ENCODE measurements at regions not wholly inside any gene's neighbourhood (a gene's known extent, or its start where the extent isn't known, plus 50 kb on each side); places are given as distances from the start of the nearest gene placed in this dataset.

DNA sequence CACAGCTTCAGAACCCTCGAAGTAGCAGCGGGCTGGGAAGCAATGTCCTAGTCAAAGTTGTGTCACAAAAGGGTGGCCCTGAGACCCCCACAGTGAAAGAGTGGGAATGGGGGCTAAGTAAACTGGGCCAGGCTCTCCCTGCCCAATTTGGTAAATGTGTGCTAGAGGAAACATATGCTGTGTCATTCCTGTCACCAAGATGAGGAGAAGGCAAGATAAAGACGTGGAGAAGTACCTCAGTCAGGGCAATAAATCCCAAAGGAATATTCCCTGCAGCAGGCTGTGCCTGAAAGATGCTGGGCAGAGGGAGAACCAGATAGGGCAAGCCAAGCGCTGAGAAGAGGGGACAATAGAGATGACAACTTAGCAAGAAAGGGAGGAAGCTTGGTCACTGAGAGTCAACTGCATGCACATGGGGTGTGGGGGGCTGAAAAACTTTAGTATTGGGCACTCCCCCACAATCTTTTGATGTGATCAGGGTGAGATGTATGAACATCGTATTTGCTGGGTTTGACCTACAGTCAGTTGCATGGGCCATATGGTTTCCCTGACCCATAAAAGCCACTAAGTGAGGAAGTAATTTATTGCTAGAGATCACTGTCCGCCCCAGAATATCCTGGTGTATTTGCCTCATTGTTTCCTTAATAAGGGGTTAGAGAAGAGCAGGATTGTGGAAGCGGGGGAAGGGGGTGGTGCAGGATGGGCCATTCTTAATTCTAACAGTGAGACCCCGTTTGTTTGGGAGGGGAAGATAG is 49.9 kb upstream of the CXCR4 start:
- peak overlapping the region in 2 of 3 donors; percentile 55 to 77 for H3K27ac Mint-ChIP-seq
- H3K4me3 Mint-ChIP-seq: no peak overlapping the region
- H3K27me3 Mint-ChIP-seq: peaks cover 1% of the 10 kb centered on the region

More for the DNA sequence above, 49.9 kb upstream of the CXCR4 start:
- Mint-ChIP-seq H3K36me3 (peaks cover 6% of the 10 kb centered on the region), H3K4me1 (peaks cover 7 to 15% (median 10%) of the 10 kb centered on the region in 3 donors), H3K9me3 (peaks cover 0 to 2% (median 0%) of the 10 kb centered on the region in 3 donors)

Data from IgD-negative memory B cell (primary cell).